Bronchial epithelial cell (primary cell): ENCODE measurements at regions not wholly inside any gene's neighbourhood (a gene's known extent, or its start where the extent isn't known, plus 50 kb on each side); places are given as distances from the start of the nearest gene placed in this dataset.
A peak's percentile ranks its signal among the peaks of the same experiment; 100 is the strongest.
"Not testable (repeated sequence)": the region's sequence is repeated elsewhere in the genome, so short reads cannot be mapped to it uniquely, and the experiment has no call there.

Experiments
- DNase-seq: peaks from one replicate; pipeline ENCODE4 v3.0.0-alpha.2; 2010; ENCODE audit warnings: low read depth
- FAIRE-seq: peaks from 2 replicates; lab custom pipeline; 2011; peaks lifted over from hg19 to GRCh38; lab: Jason Lieb, UNC
- H3K27me3 ChIP-seq: 2 replicates; pipeline ENCODE4 v1.5.1; 2011; ENCODE audit warnings: low read length; ENCODE audit not compliant: control insufficient read depth, insufficient read depth
- H3K36me3 ChIP-seq: 2 replicates; pipeline ENCODE4 v1.5.1; 2011; ENCODE audit warnings: low read length; ENCODE audit not compliant: control insufficient read depth, insufficient read depth
- H3K4me3 ChIP-seq: 2 replicates; pipeline ENCODE4 v1.5.1; 2011; ENCODE audit warnings: mild to moderate bottlenecking, low read depth, low read length, control low read depth
- TF ChIP-seq, protein P1 (sequence below): IDR thresholded peaks from 2 replicates; pipeline ENCODE4 v1.5.1; 2011; ENCODE audit warnings: mild to moderate bottlenecking, moderate library complexity, low read length, control low read depth, inconsistent platforms; ENCODE audit not compliant: insufficient read depth, severe bottlenecking

DNA sequence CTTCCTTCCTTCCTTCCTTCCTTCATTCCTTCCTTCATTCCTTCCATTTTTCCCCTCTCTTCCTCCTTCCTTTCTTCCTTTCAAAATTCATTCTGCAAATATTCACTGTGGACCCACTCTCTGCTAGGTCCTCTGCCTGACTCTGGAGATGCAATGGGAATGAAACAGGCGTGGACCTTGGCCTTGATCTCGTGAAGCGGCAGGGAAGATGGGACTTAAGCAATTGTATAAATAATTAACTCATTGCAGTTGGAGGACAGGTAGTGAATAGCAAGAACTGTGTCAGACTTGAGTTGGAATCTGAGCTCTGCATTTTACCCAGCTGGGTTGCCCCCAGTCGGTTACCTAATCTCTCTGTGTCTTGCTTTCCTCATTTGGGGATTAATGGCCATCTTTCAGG, 230.6 kb upstream of the LHX5 start:
- Histone ChIP-seq H3K36me3 (no peaks in the 10 kb centered on the region), H3K4me3 (no peak overlapping the region), H3K27me3 (no peaks in the 10 kb centered on the region)
- no peak for DNase-seq
- no peak for FAIRE-seq
- TF ChIP-seq, protein P1, sequence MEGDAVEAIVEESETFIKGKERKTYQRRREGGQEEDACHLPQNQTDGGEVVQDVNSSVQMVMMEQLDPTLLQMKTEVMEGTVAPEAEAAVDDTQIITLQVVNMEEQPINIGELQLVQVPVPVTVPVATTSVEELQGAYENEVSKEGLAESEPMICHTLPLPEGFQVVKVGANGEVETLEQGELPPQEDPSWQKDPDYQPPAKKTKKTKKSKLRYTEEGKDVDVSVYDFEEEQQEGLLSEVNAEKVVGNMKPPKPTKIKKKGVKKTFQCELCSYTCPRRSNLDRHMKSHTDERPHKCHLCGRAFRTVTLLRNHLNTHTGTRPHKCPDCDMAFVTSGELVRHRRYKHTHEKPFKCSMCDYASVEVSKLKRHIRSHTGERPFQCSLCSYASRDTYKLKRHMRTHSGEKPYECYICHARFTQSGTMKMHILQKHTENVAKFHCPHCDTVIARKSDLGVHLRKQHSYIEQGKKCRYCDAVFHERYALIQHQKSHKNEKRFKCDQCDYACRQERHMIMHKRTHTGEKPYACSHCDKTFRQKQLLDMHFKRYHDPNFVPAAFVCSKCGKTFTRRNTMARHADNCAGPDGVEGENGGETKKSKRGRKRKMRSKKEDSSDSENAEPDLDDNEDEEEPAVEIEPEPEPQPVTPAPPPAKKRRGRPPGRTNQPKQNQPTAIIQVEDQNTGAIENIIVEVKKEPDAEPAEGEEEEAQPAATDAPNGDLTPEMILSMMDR: no peak

DNA sequence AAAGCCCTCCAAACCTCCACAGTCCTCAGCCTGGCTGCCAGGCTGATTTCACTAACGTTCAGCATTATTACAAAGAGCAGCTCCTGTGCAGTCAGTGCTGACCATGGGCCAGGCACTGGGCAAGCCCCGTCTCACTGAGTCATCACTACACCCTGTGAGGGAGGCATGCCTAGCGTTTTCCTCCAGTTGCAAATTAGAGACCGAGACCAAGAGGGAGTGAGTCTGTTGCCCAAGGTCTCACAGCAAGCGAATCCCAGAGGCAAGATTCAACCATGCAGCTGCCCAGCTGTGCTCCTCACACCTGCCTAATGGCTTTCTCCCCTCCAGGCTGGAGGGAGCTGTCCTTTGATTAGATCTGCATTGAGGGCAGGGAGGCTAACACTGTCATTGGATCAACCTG, 229.3 kb upstream of the LHX5 start:
- Histone ChIP-seq H3K27me3 (no peaks in the 10 kb centered on the region), H3K4me3 (no peak overlapping the region), H3K36me3 (no peaks in the 10 kb centered on the region)
- FAIRE-seq (no peak), DNase-seq (peak; percentile 49)
- TF ChIP-seq, protein P1: no peak

GRCh38 chr12:113699984-113700383, 228.3 kb upstream of the LHX5 start:
- DNase-seq, FAIRE-seq, H3K36me3 ChIP-seq, H3K27me3 ChIP-seq, H3K4me3 ChIP-seq: not testable (repeated sequence)

- TF ChIP-seq, protein P1: no peak
- no peaks in the 10 kb centered on the region for H3K36me3 ChIP-seq
- FAIRE-seq: no peak
- H3K27me3 ChIP-seq: no peaks in the 10 kb centered on the region
- no peak for DNase-seq
- H3K4me3 ChIP-seq: no peak overlapping the region
These were observed 226.8 kb upstream of the LHX5 start for GRCh38 chr12:113698510-113698858.

DNA sequence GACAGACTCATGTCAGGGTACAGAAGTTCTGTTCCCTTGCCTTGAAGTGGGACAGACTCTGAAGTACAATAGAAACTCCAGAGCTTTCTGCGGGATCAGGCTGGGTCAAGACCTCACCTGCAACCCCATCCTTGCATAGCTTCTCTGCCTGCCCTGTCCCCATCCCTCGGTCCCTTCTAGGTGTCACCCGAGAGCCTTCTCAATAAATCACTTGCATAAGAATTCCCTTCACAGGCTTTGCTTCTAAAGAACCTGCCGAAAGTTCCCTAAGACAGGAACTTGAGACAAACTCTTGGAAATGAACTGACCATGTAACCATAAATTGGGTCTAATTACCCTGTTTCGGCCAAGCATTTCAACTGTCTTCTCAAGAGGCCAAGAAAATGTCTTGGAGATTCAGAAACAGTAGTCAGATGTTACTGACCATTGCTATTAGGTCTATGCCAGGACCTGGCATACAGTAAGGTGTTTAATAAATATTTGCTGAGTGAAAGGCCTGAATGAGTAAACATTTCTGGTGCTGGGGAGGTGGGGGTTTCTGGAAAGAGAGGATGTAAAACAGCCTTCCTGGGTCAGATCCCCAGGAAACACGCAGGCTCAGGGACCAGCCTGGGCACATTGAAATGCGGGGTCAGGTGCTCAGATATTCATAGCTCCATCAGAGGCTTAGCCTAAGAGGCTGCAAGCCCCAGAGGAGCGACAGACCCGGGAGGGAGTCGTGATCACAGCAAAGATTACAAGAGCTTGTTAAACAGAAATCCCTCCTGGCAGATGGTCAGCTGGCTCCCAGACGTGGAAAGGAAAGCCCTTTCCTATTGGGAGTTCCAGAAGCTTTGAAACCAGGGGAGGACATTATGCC, 226.2 kb upstream of the LHX5 start:
- TF ChIP-seq, protein P1: no peak
- Histone ChIP-seq H3K4me3 (no peak overlapping the region), H3K27me3 (no peaks in the 10 kb centered on the region), H3K36me3 (no peaks in the 10 kb centered on the region)
- no peak for DNase-seq
- no peak for FAIRE-seq

- DNase-seq (no peak), FAIRE-seq (no peak)
- H3K36me3 ChIP-seq: no peaks in the 10 kb centered on the region
- no peak overlapping the region for H3K4me3 ChIP-seq
- TF ChIP-seq, protein P1: no peak
- no peaks in the 10 kb centered on the region for H3K27me3 ChIP-seq
These were observed 225.4 kb upstream of the LHX5 start for GRCh38 chr12:113697104-113697503.
